Activated T-helper 1 cell treated with anti-CD3 and anti-CD28 coated beads, Interleukin-2, amount 50 U/mL, for 16 hours (primary cell): ENCODE measurements at regions not wholly inside any gene's neighbourhood (a gene's known extent, or its start where the extent isn't known, plus 50 kb on each side); places are given as distances from the start of the nearest gene placed in this dataset.

Experiments
- DNase-seq, 2 donors: peaks; one replicate each; pipeline ENCODE4 v3.0.0-alpha.2; 2020; ENCODE audit warnings: low read depth in 1 of 2, low spot score in 1 of 2

- no peak for DNase-seq
Measured at GRCh38 chr22:26732284-26732683, 74.9 kb downstream of the MIAT start.

- no peak for DNase-seq
Measured at GRCh38 chr22:26734339-26735018, 77.1 kb downstream of the MIAT start.

GRCh38 chr22:26735019-26735409 lies 77.6 kb downstream of the MIAT start:
- no peak for DNase-seq

GRCh38 chr22:26737262-26737661 lies 79.9 kb downstream of the MIAT start:
- DNase-seq, result no peak

- DNase-seq, result no peak
Measured at GRCh38 chr22:26740253-26740652, 82.9 kb downstream of the MIAT start.

GRCh38 chr22:26743149-26743548 lies 85.8 kb downstream of the MIAT start:
- no peak for DNase-seq

GRCh38 chr22:26744892-26745808 lies 87.8 kb downstream of the MIAT start:
- DNase-seq, result no peak

GRCh38 chr22:26746311-26746710 lies 88.9 kb downstream of the MIAT start:
- DNase-seq, result no peak

GRCh38 chr22:26748845-26749244 lies 91.5 kb downstream of the MIAT start:
- DNase-seq, result no peak

GRCh38 chr22:26751217-26751616 lies 93.8 kb downstream of the MIAT start:
- DNase-seq, result no peak

- DNase-seq, result no peak
Measured at GRCh38 chr22:26753125-26753862, 95.9 kb downstream of the MIAT start.

GRCh38 chr22:26756675-26757293 lies 99.4 kb downstream of the MIAT start:
- peak in 1 of 2 donors; percentile 25 for DNase-seq

- no peak for DNase-seq
Measured at GRCh38 chr22:26757496-26757895, 100.1 kb downstream of the MIAT start.

GRCh38 chr22:26762503-26763472 lies 105.4 kb downstream of the MIAT start:
- no peak for DNase-seq

GRCh38 chr22:26763633-26764361 lies 106.4 kb downstream of the MIAT start:
- DNase-seq, result no peak

GRCh38 chr22:26766510-26767350 lies 109.3 kb downstream of the MIAT start:
- no peak for DNase-seq

GRCh38 chr22:26767351-26768155 lies 110.2 kb downstream of the MIAT start:
- no peak for DNase-seq

- no peak for DNase-seq
Measured at GRCh38 chr22:26768156-26768515, 110.7 kb downstream of the MIAT start.
